ENCODE measurements at regions not wholly inside any gene's neighbourhood (a gene's known extent, or its start where the extent isn't known, plus 50 kb on each side); places are given as distances from the start of the nearest gene placed in this dataset.

GRCh38 chr7:53744403-53744760 lies 708.9 kb downstream of the POM121L12 start:
- Histone ChIP-seq H2AFZ (ENCODE audit: low read length) (peak overlapping the region; percentile 67; the same call in 1 of the 2 replicates), H3K79me2 (ENCODE audit: control insufficient read depth in 1 of 2, insufficient read depth in 2 of 2, low read length in 2 of 2) (no peaks in the 10 kb centered on the region)
- TF ChIP-seq RFX5 (IDR thresholded peaks at IDR 0.05; ENCODE audit: borderline replicate concordance, low read depth, low read length) (no peak), KDM1A (IDR thresholded peaks at IDR 0.05; ENCODE audit: borderline replicate concordance, low read length) (no peak), YY1 (IDR thresholded peaks at IDR 0.05; ENCODE audit: low read depth, low read length) (no peak), MAX (IDR thresholded peaks at IDR 0.05) (peak; percentile 17; the same call in 1 of the 2 replicates), SIN3A (conservative IDR thresholded peaks at IDR 0.05 in 1 of 2, IDR thresholded peaks at IDR 0.05 in 1 of 2; ENCODE audit: low read depth in 1 of 2, low read length in 2 of 2) (no peak), EP300 (IDR thresholded peaks at IDR 0.05; ENCODE audit: borderline replicate concordance in 1 of 2, low read depth in 2 of 2, low read length in 2 of 2) (no peak), CTCF (IDR thresholded peaks at IDR 0.05; ENCODE audit: control extremely low read depth in 1 of 3, insufficient read depth in 1 of 3, low read depth in 1 of 3, low read length in 3 of 3) (peak; percentile 22 to 60 (median 54); a peak in 3 of 4 replicates), RAD21 (IDR thresholded peaks at IDR 0.05 in 1 of 2, conservative IDR thresholded peaks at IDR 0.05 in 1 of 2; ENCODE audit: low read depth in 2 of 2, low read length in 2 of 2) (peak; percentile 56 to 64), SUZ12 (IDR thresholded peaks at IDR 0.05; ENCODE audit: low read length) (no peak), RNF2 (IDR thresholded peaks at IDR 0.05; ENCODE audit: borderline replicate concordance, low read depth, low read length, missing control alignments, poor library complexity, severe bottlenecking) (no peak)

More at GRCh38 chr7:53744403-53744760, 708.9 kb downstream of the POM121L12 start:
- POLR2A ChIA-PET (ENCODE audit: partially characterized antibody), result no interaction called here
- WGBS, 2 experiments (ENCODE audit: extremely low coverage in 1 of 2, insufficient coverage in 1 of 2, insufficient read length in 1 of 2, insufficient replicate concordance in 2 of 2, low coverage in 1 of 2, low lambda C conversion rate in 2 of 2, missing lambda C conversion rate in 1 of 2), result 78% methylated on average over 3 of the region's 4 CpGs; no CpG with 5 or more reads in 1 of the 2 experiments
- Histone ChIP-seq H3K4me3 (ENCODE audit: extremely low read depth in 1 of 4, insufficient read depth in 2 of 4, low read depth in 3 of 4, low read length in 4 of 4) (no peak overlapping the region), H3K9ac (replicated peaks in 1 of 4; ENCODE audit: extremely low read depth in 1 of 4, low read depth in 3 of 4, low read length in 3 of 4) (no peak overlapping the region), H3K14ac (ENCODE audit: insufficient read length) (no peak overlapping the region), H3K23me2 (ENCODE audit: low read depth, low read length) (no peaks in the 10 kb centered on the region), H3K27ac (ENCODE audit: low read depth, low read length) (no peak overlapping the region), H4K20me1 (replicated peaks in 1 of 2; ENCODE audit: control insufficient read depth in 1 of 2, insufficient read depth in 2 of 2, low read length in 2 of 2) (no peaks in the 10 kb centered on the region), H4K5ac (ENCODE audit: insufficient read length, low read depth, low read length) (no peak overlapping the region), H3K4me2 (ENCODE audit: insufficient read depth in 1 of 2, low read depth in 2 of 2, low read length in 2 of 2) (no peak overlapping the region), H3K18ac (ENCODE audit: extremely low read depth, low read length) (no peak overlapping the region), H3K4me1 (replicated peaks in 1 of 4; ENCODE audit: control insufficient read depth in 3 of 4, insufficient read depth in 4 of 4, low read length in 3 of 4) (peaks cover 0 to 5% (median 0%) of the 10 kb centered on the region in 4 experiments; a peak in 4 of 7 replicates), H2BK12ac (ENCODE audit: low read depth, low read length) (0 out of 2 replicates have a peak overlapping the region, but pooled peaks have one; percentile 43), H3K9me3 (ENCODE audit: insufficient read depth in 2 of 2, low read depth in 1 of 2, low read length in 1 of 2) (no peaks in the 10 kb centered on the region), H2BK5ac (ENCODE audit: low read depth, low read length) (no peak overlapping the region), H3K4ac (replicated peaks; ENCODE audit: insufficient read length, low read depth, low read length) (no peak overlapping the region), H4K8ac (ENCODE audit: extremely low read depth, insufficient read depth, low read length) (no peak overlapping the region), H3K36me3 (ENCODE audit: control insufficient read depth in 2 of 4, insufficient read depth in 4 of 4, low read length in 3 of 4) (no peaks in the 10 kb centered on the region), H3K56ac (replicated peaks; ENCODE audit: insufficient read length, low read depth, low read length) (no peak overlapping the region), H2AK5ac (ENCODE audit: low read depth, low read length) (no peak overlapping the region), H3K27me3 (replicated peaks in 1 of 4; ENCODE audit: control insufficient read depth in 3 of 4, extremely low read depth in 1 of 4, insufficient read depth in 3 of 4, low read length in 3 of 4) (no peaks in the 10 kb centered on the region), H2BK15ac (ENCODE audit: low read length) (peak overlapping the region; percentile 72; the same call in 1 of the 2 replicates), H2BK20ac (ENCODE audit: low read length) (no peak overlapping the region), H3K79me1 (ENCODE audit: low read depth, low read length) (no peaks in the 10 kb centered on the region), H3K23ac (ENCODE audit: insufficient read length) (no peak overlapping the region), H4K91ac (replicated peaks; ENCODE audit: insufficient read length, low read length) (no peak overlapping the region), H2BK120ac (replicated peaks; ENCODE audit: low read depth, low read length) (no peak overlapping the region)
- FAIRE-seq (no peak), DNase-seq (ENCODE audit: low read depth in 1 of 2, low spot score in 2 of 2) (peak in 1 of 2 experiments; percentile 48)
- CTCF ChIA-PET (ENCODE audit: partially characterized antibody), result no interaction called here

All from H1 (cell line).